ENCODE measurements at regions not wholly inside any gene's neighbourhood (a gene's known extent, or its start where the extent isn't known, plus 50 kb on each side); places are given as distances from the start of the nearest gene placed in this dataset.

- no peak for DNase-seq (ENCODE audit: low spot score)
- no peak overlapping the region for H3K4me3 Mint-ChIP-seq (ENCODE audit: low read depth)
- intact Hi-C loops (cut with micrococcal nuclease) = no loop called here
- H3K27ac Mint-ChIP-seq = no peak overlapping the region
- peaks cover 5% of the 10 kb centered on the region for H3K4me1 Mint-ChIP-seq (ENCODE audit: low read depth)
- H3K9me3 Mint-ChIP-seq = no peaks in the 10 kb centered on the region
- no peaks in the 10 kb centered on the region for H3K36me3 Mint-ChIP-seq (ENCODE audit: low read depth)
- H3K27me3 Mint-ChIP-seq (ENCODE audit: low read depth) = peaks cover 12% of the 10 kb centered on the region
Measured at GRCh38 chr14:58954901-58955861, 233.3 kb upstream of the DAAM1 start.

GRCh38 chr14:58961045-58961731 is 227.3 kb upstream of the DAAM1 start:
- no peaks in the 10 kb centered on the region for H3K36me3 Mint-ChIP-seq (ENCODE audit: low read depth)
- H3K4me3 Mint-ChIP-seq (ENCODE audit: low read depth) = no peak overlapping the region
- no peaks in the 10 kb centered on the region for H3K27me3 Mint-ChIP-seq (ENCODE audit: low read depth)
- peaks cover 4% of the 10 kb centered on the region for H3K4me1 Mint-ChIP-seq (ENCODE audit: low read depth)
- H3K27ac Mint-ChIP-seq = no peak overlapping the region
- no peaks in the 10 kb centered on the region for H3K9me3 Mint-ChIP-seq
- DNase-seq (ENCODE audit: low spot score) = no peak
- intact Hi-C loops (cut with micrococcal nuclease) = no loop called here

- Mint-ChIP-seq H3K9me3 (no peaks in the 10 kb centered on the region), H3K4me1 (ENCODE audit: low read depth) (no peaks in the 10 kb centered on the region), H3K27ac (no peak overlapping the region), H3K36me3 (ENCODE audit: low read depth) (no peaks in the 10 kb centered on the region), H3K27me3 (ENCODE audit: low read depth) (no peaks in the 10 kb centered on the region), H3K4me3 (ENCODE audit: low read depth) (no peak overlapping the region)
- no peak for DNase-seq (ENCODE audit: low spot score)
- intact Hi-C loops (cut with micrococcal nuclease) = no loop called here
Measured at GRCh38 chr14:58963873-58964597, 224.4 kb upstream of the DAAM1 start.

GRCh38 chr14:58964598-58964928 is 223.9 kb upstream of the DAAM1 start:
- no peak overlapping the region for H3K27ac Mint-ChIP-seq
- H3K36me3 Mint-ChIP-seq (ENCODE audit: low read depth) = no peaks in the 10 kb centered on the region
- no peak for DNase-seq (ENCODE audit: low spot score)
- H3K4me3 Mint-ChIP-seq (ENCODE audit: low read depth) = no peak overlapping the region
- no peaks in the 10 kb centered on the region for H3K4me1 Mint-ChIP-seq (ENCODE audit: low read depth)
- H3K9me3 Mint-ChIP-seq = no peaks in the 10 kb centered on the region
- intact Hi-C loops (cut with micrococcal nuclease) = no loop called here
- H3K27me3 Mint-ChIP-seq (ENCODE audit: low read depth) = no peaks in the 10 kb centered on the region

GRCh38 chr14:58965601-58966000 is 222.9 kb upstream of the DAAM1 start:
- intact Hi-C loops (cut with micrococcal nuclease) = no loop called here
- H3K27ac Mint-ChIP-seq = no peak overlapping the region
- H3K4me1 Mint-ChIP-seq (ENCODE audit: low read depth) = no peaks in the 10 kb centered on the region
- H3K27me3 Mint-ChIP-seq (ENCODE audit: low read depth) = no peaks in the 10 kb centered on the region
- no peaks in the 10 kb centered on the region for H3K36me3 Mint-ChIP-seq (ENCODE audit: low read depth)
- H3K4me3 Mint-ChIP-seq (ENCODE audit: low read depth) = no peak overlapping the region
- DNase-seq (ENCODE audit: low spot score) = no peak
- H3K9me3 Mint-ChIP-seq = no peaks in the 10 kb centered on the region

GRCh38 chr14:58966997-58967396 is 221.5 kb upstream of the DAAM1 start:
- Mint-ChIP-seq H3K9me3 (no peaks in the 10 kb centered on the region), H3K27ac (no peak overlapping the region), H3K4me1 (ENCODE audit: low read depth) (no peaks in the 10 kb centered on the region), H3K27me3 (ENCODE audit: low read depth) (no peaks in the 10 kb centered on the region), H3K36me3 (ENCODE audit: low read depth) (no peaks in the 10 kb centered on the region), H3K4me3 (ENCODE audit: low read depth) (no peak overlapping the region)
- intact Hi-C loops (cut with micrococcal nuclease) = no loop called here
- no peak for DNase-seq (ENCODE audit: low spot score)

GRCh38 chr14:58969951-58970751 is 218.3 kb upstream of the DAAM1 start:
- DNase-seq (ENCODE audit: low spot score) = no peak

GRCh38 chr14:58972233-58973017 is 216.0 kb upstream of the DAAM1 start:
- no peak for DNase-seq (ENCODE audit: low spot score)
- Mint-ChIP-seq H3K27me3 (ENCODE audit: low read depth) (peaks cover 2% of the 10 kb centered on the region), H3K4me1 (ENCODE audit: low read depth) (no peaks in the 10 kb centered on the region), H3K36me3 (ENCODE audit: low read depth) (no peaks in the 10 kb centered on the region), H3K27ac (no peak overlapping the region), H3K4me3 (ENCODE audit: low read depth) (no peak overlapping the region), H3K9me3 (no peaks in the 10 kb centered on the region)
- intact Hi-C loops (cut with micrococcal nuclease) = no loop called here

More at GRCh38 chr14:58969951-58970751, 218.3 kb upstream of the DAAM1 start:
- Mint-ChIP-seq H3K27ac (no peak overlapping the region), H3K4me3 (ENCODE audit: low read depth) (no peak overlapping the region), H3K36me3 (ENCODE audit: low read depth) (no peaks in the 10 kb centered on the region), H3K4me1 (ENCODE audit: low read depth) (no peaks in the 10 kb centered on the region), H3K9me3 (no peaks in the 10 kb centered on the region), H3K27me3 (ENCODE audit: low read depth) (peaks cover 2% of the 10 kb centered on the region)
- intact Hi-C loops (cut with micrococcal nuclease) = no loop called here

- Mint-ChIP-seq H3K4me3 (ENCODE audit: low read depth) (no peak overlapping the region), H3K27ac (no peak overlapping the region), H3K9me3 (no peaks in the 10 kb centered on the region), H3K36me3 (ENCODE audit: low read depth) (no peaks in the 10 kb centered on the region), H3K27me3 (ENCODE audit: low read depth) (peaks cover 2% of the 10 kb centered on the region), H3K4me1 (ENCODE audit: low read depth) (no peaks in the 10 kb centered on the region)
- DNase-seq (ENCODE audit: low spot score) = no peak
- intact Hi-C loops (cut with micrococcal nuclease) = no loop called here
Measured at GRCh38 chr14:58977366-58977765, 211.1 kb upstream of the DAAM1 start.

- intact Hi-C loops (cut with micrococcal nuclease) = no loop called here
- H3K36me3 Mint-ChIP-seq (ENCODE audit: low read depth) = no peaks in the 10 kb centered on the region
- DNase-seq (ENCODE audit: low spot score) = no peak
- H3K4me1 Mint-ChIP-seq (ENCODE audit: low read depth) = no peaks in the 10 kb centered on the region
- H3K4me3 Mint-ChIP-seq (ENCODE audit: low read depth) = no peak overlapping the region
- H3K27me3 Mint-ChIP-seq (ENCODE audit: low read depth) = peaks cover 2% of the 10 kb centered on the region
- no peaks in the 10 kb centered on the region for H3K9me3 Mint-ChIP-seq
- H3K27ac Mint-ChIP-seq = no peak overlapping the region
Measured at GRCh38 chr14:58978343-58978742, 210.1 kb upstream of the DAAM1 start.

GRCh38 chr14:58979325-58979724 is 209.1 kb upstream of the DAAM1 start:
- Mint-ChIP-seq H3K27me3 (ENCODE audit: low read depth) (peaks cover 2% of the 10 kb centered on the region), H3K4me1 (ENCODE audit: low read depth) (no peaks in the 10 kb centered on the region), H3K4me3 (ENCODE audit: low read depth) (no peak overlapping the region), H3K9me3 (no peaks in the 10 kb centered on the region), H3K27ac (no peak overlapping the region), H3K36me3 (ENCODE audit: low read depth) (no peaks in the 10 kb centered on the region)
- DNase-seq (ENCODE audit: low spot score) = no peak
- intact Hi-C loops (cut with micrococcal nuclease) = no loop called here

GRCh38 chr14:58981840-58982239 is 206.6 kb upstream of the DAAM1 start:
- no peak overlapping the region for H3K4me3 Mint-ChIP-seq (ENCODE audit: low read depth)
- no peaks in the 10 kb centered on the region for H3K9me3 Mint-ChIP-seq
- no peak for DNase-seq (ENCODE audit: low spot score)
- H3K4me1 Mint-ChIP-seq (ENCODE audit: low read depth) = no peaks in the 10 kb centered on the region
- H3K36me3 Mint-ChIP-seq (ENCODE audit: low read depth) = no peaks in the 10 kb centered on the region
- H3K27ac Mint-ChIP-seq = no peak overlapping the region
- intact Hi-C loops (cut with micrococcal nuclease) = no loop called here
- no peaks in the 10 kb centered on the region for H3K27me3 Mint-ChIP-seq (ENCODE audit: low read depth)
